MM.1S (cell line): ENCODE measurements at regions not wholly inside any gene's neighbourhood (a gene's known extent, or its start where the extent isn't known, plus 50 kb on each side); places are given as distances from the start of the nearest gene placed in this dataset.

Experiments used
- DNase-seq: peaks from one replicate; pipeline ENCODE4 v3.0.0-alpha.2; 2015
- H2AFZ ChIP-seq: fragments of 300-600 bp; sonication (generic); 2 replicates; pipeline ENCODE4 v1.6.0; 2016; ENCODE audit warnings: antibody characterized with exemption, low read length
- H3F3A ChIP-seq: fragments of 300-600 bp; sonication (generic); 2 replicates; pipeline ENCODE4 v1.6.1; 2016; ENCODE audit warnings: mild to moderate bottlenecking, antibody characterized with exemption, low read length, moderate library complexity, mixed read lengths; ENCODE audit not compliant: insufficient read depth
- H3K27ac ChIP-seq: fragments of 300-600 bp; sonication (generic); 2 replicates; pipeline ENCODE4 v1.5.1; 2016; ENCODE audit warnings: mild to moderate bottlenecking, low read length
- H3K27me3 ChIP-seq: fragments of 300-600 bp; sonication (generic); replicated peaks from 2 replicates; pipeline ENCODE4 v1.6.0; 2016; ENCODE audit warnings: low read length; ENCODE audit not compliant: insufficient read depth
- H3K36me3 ChIP-seq: fragments of 300-600 bp; sonication (generic); replicated peaks from 2 replicates; pipeline ENCODE4 v1.6.1; 2016; ENCODE audit warnings: mild to moderate bottlenecking, low read length, mixed read lengths; ENCODE audit not compliant: insufficient read depth
- H3K4me1 ChIP-seq: fragments of 300-600 bp; sonication (generic); 2 replicates; pipeline ENCODE4 v1.6.1; 2016; ENCODE audit warnings: low read length, mixed read lengths
- H3K4me2 ChIP-seq: fragments of 300-600 bp; sonication (generic); 2 replicates; pipeline ENCODE4 v1.6.0; 2016; ENCODE audit warnings: low read depth, low read length
- H3K4me3 ChIP-seq: fragments of 300-600 bp; sonication (generic); 2 replicates; pipeline ENCODE4 v1.5.1; 2016; ENCODE audit warnings: low read length, mixed read lengths
- H3K79me2 ChIP-seq: fragments of 300-600 bp; sonication (generic); 2 replicates; pipeline ENCODE4 v1.6.1; 2016; ENCODE audit warnings: mixed run types, low read length, mixed read lengths
- H3K9ac ChIP-seq: fragments of 300-600 bp; sonication (generic); 2 replicates; pipeline ENCODE4 v1.6.1; 2016; ENCODE audit warnings: low read length, mixed read lengths
- H3K9me2 ChIP-seq: fragments of 300-600 bp; sonication (generic); replicated peaks from 2 replicates; pipeline ENCODE4 v1.6.1; 2016; ENCODE audit warnings: mild to moderate bottlenecking, low read length, mixed read lengths; ENCODE audit not compliant: insufficient read depth
- H3K9me3 ChIP-seq: fragments of 300-600 bp; sonication (generic); replicated peaks from 2 replicates; pipeline ENCODE4 v1.6.1; 2016; ENCODE audit warnings: mild to moderate bottlenecking, low read length, mixed read lengths; ENCODE audit not compliant: insufficient read depth
- H4K20me1 ChIP-seq: fragments of 300-600 bp; sonication (generic); 2 replicates; pipeline ENCODE4 v1.6.1; 2016; ENCODE audit warnings: mild to moderate bottlenecking, low read length, moderate library complexity, mixed read lengths; ENCODE audit not compliant: insufficient read depth
- EZH2 ChIP-seq: fragments of 300-600 bp; sonication (generic); optimal IDR thresholded peaks from 2 replicates; pipeline ENCODE3; 2017; ENCODE audit warnings: low read depth, mild to moderate bottlenecking, antibody characterized with exemption, low read length, mixed read lengths
- EZH2phosphoT487 ChIP-seq: fragments of 300-600 bp; sonication (generic); IDR thresholded peaks from 2 replicates; pipeline ENCODE4 v1.6.1; 2018; ENCODE audit warnings: antibody characterized with exemption, low read length
- TF ChIP-seq, protein P1 (sequence below): fragments of 300-600 bp; sonication (generic); IDR thresholded peaks from 2 replicates; pipeline ENCODE4 v1.5.1; 2016; ENCODE audit warnings: antibody characterized with exemption, low read length, mixed read lengths

DNA sequence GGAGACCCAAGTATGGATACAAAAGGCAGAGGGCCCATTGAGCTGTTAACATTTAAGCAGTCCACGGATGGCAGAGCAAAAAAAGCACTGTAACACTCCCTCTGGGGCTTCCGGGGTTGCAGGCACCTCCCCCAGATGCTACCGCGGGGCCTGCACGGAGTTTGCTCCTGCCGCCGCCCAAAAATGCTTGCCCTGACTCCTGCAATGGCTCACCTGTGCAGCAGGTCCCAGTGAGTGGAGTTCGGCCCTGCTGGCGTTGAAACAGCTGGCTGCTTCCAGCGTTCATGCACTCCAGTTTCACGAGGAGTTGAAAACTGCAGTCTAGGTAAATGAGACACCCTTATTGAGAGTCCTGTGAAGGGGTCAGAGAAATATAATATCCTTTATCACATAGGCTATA is 832.8 kb downstream of the NCAM2 start:
- H3K9ac ChIP-seq, result no peak overlapping the region
- no peaks in the 10 kb centered on the region for H3K9me2 ChIP-seq
- H4K20me1 ChIP-seq, result no peaks in the 10 kb centered on the region
- DNase-seq, result no peak
- no peaks in the 10 kb centered on the region for H3K27me3 ChIP-seq
- H3K4me3 ChIP-seq, result no peak overlapping the region
- H2AFZ ChIP-seq, result no peak overlapping the region
- no peaks in the 10 kb centered on the region for H3K4me1 ChIP-seq
- H3K9me3 ChIP-seq, result no peaks in the 10 kb centered on the region
- TF ChIP-seq, protein P1, sequence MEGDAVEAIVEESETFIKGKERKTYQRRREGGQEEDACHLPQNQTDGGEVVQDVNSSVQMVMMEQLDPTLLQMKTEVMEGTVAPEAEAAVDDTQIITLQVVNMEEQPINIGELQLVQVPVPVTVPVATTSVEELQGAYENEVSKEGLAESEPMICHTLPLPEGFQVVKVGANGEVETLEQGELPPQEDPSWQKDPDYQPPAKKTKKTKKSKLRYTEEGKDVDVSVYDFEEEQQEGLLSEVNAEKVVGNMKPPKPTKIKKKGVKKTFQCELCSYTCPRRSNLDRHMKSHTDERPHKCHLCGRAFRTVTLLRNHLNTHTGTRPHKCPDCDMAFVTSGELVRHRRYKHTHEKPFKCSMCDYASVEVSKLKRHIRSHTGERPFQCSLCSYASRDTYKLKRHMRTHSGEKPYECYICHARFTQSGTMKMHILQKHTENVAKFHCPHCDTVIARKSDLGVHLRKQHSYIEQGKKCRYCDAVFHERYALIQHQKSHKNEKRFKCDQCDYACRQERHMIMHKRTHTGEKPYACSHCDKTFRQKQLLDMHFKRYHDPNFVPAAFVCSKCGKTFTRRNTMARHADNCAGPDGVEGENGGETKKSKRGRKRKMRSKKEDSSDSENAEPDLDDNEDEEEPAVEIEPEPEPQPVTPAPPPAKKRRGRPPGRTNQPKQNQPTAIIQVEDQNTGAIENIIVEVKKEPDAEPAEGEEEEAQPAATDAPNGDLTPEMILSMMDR, result no peak
- TF ChIP-seq EZH2phosphoT487, result no peak
- TF ChIP-seq EZH2, result no peak
- no peak overlapping the region for H3K4me2 ChIP-seq
- no peaks in the 10 kb centered on the region for H3K79me2 ChIP-seq
- H3F3A ChIP-seq, result no peaks in the 10 kb centered on the region
- no peak overlapping the region for H3K27ac ChIP-seq
- H3K36me3 ChIP-seq, result no peaks in the 10 kb centered on the region

DNA sequence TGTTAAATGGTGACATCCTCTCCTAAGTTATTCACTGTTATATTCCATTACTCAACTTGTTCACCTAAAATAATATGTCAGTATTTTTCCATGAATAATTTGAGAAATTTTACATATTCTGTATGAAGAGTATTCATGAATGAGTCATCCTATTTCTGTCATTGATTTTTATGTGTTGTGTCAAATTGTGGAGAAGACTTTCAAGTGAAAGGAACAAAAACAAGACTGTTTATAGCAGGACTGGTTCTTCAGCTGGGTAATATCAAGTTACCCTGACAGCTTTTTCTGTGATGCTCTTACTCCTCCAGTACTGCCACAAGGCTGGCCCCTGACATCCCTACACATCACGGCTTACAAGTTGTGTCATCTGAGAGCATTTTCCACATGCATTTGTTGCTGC is 847.7 kb downstream of the NCAM2 start:
- no peaks in the 10 kb centered on the region for H3K4me1 ChIP-seq
- H3K9me2 ChIP-seq, result no peaks in the 10 kb centered on the region

DNA sequence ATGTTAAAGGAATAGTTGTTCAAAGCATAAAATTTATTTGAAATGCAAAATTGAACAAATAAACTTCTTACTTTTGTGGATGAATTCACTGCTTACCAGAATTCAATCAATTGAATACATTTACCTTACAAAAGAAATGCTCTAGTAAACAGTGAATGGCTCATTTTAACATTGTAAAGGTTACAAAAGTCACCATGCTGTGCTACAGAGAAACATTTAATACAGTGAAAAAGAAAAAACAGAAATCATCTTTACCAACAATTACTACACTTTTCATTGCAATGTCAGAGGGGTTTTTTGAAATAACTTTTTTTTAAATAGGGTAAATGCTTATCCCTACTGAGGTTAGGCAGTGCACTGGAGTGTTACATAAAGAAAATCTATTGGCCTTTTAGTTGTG is 853.0 kb downstream of the NCAM2 start:
- no peak overlapping the region for H2AFZ ChIP-seq
- no peak for TF ChIP-seq EZH2
- no peak for TF ChIP-seq EZH2phosphoT487
- H3F3A ChIP-seq, result no peaks in the 10 kb centered on the region
- H3K4me3 ChIP-seq, result no peak overlapping the region
- H3K4me1 ChIP-seq, result no peaks in the 10 kb centered on the region
- no peaks in the 10 kb centered on the region for H3K27me3 ChIP-seq
- no peak overlapping the region for H3K4me2 ChIP-seq
- H3K9me2 ChIP-seq, result no peaks in the 10 kb centered on the region
- H4K20me1 ChIP-seq, result no peaks in the 10 kb centered on the region
- DNase-seq, result no peak
- H3K27ac ChIP-seq, result no peak overlapping the region
- no peaks in the 10 kb centered on the region for H3K36me3 ChIP-seq
- H3K9me3 ChIP-seq, result no peaks in the 10 kb centered on the region
- no peak overlapping the region for H3K9ac ChIP-seq
- H3K79me2 ChIP-seq, result no peaks in the 10 kb centered on the region

More for the DNA sequence above, 847.7 kb downstream of the NCAM2 start:
- H3K27ac ChIP-seq, result no peak overlapping the region
- no peaks in the 10 kb centered on the region for H3K79me2 ChIP-seq
- no peak overlapping the region for H3K4me3 ChIP-seq
- no peaks in the 10 kb centered on the region for H3F3A ChIP-seq
- no peaks in the 10 kb centered on the region for H3K36me3 ChIP-seq
- TF ChIP-seq EZH2 (no peak), EZH2phosphoT487 (no peak)
- TF ChIP-seq, protein P1, result no peak
- H4K20me1 ChIP-seq, result no peaks in the 10 kb centered on the region
- no peak overlapping the region for H3K4me2 ChIP-seq
- no peak overlapping the region for H3K9ac ChIP-seq
- DNase-seq, result no peak
- no peak overlapping the region for H2AFZ ChIP-seq
- H3K9me3 ChIP-seq, result no peaks in the 10 kb centered on the region
- H3K27me3 ChIP-seq, result no peaks in the 10 kb centered on the region

DNA sequence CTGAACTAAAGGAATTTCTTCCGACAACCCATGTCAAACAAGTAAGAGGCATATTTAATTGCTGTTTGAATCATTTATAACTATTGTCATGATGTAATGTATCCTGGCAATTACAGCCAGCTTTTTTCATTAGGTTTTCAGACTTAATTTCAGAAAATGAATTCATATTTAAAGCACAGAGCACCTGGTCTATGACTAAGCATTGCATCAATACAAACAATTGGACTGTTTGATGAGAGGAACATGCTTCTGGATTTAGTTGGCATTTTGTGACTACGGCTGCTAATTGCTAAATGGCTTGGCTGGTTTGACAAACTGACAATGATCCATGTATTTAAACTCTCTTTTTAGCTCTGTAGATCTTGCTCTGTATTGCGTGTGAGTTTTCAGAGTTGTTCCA is 853.4 kb downstream of the NCAM2 start:
- Histone ChIP-seq H3F3A (no peaks in the 10 kb centered on the region), H2AFZ (no peak overlapping the region), H3K4me2 (no peak overlapping the region), H3K4me1 (no peaks in the 10 kb centered on the region), H3K4me3 (no peak overlapping the region), H3K27ac (no peak overlapping the region), H3K36me3 (no peaks in the 10 kb centered on the region), H3K9me2 (no peaks in the 10 kb centered on the region), H3K9ac (no peak overlapping the region), H4K20me1 (no peaks in the 10 kb centered on the region), H3K27me3 (no peaks in the 10 kb centered on the region), H3K9me3 (no peaks in the 10 kb centered on the region), H3K79me2 (no peaks in the 10 kb centered on the region)
- no peak for TF ChIP-seq EZH2
- no peak for TF ChIP-seq EZH2phosphoT487
- TF ChIP-seq, protein P1, result no peak
- DNase-seq, result no peak
